GM23338 (cell line): ENCODE measurements at regions not wholly inside any gene's neighbourhood (a gene's known extent, or its start where the extent isn't known, plus 50 kb on each side); places are given as distances from the start of the nearest gene placed in this dataset.

Source experiments
- ATAC-seq: fragments of 200-7000 bp; cut with Tn5 transposase; 3 replicates; pipeline ENCODE4 v1.9.1; 2020
- DNase-seq: peaks from one replicate; pipeline ENCODE4 v3.0.0-alpha.2; 2015; ENCODE audit warnings: low spot score
- H2AFZ ChIP-seq: fragments of 200-600 bp; sonication (generic); 2 replicates; pipeline ENCODE4 v1.8.0; 2016; ENCODE audit warnings: antibody characterized with exemption, mild to moderate bottlenecking, moderate library complexity
- H3F3A ChIP-seq: fragments of 200-600 bp; sonication (generic); replicated peaks from 2 replicates; pipeline ENCODE4 v1.8.0; 2017; ENCODE audit warnings: antibody characterized with exemption, mixed run types, low read depth
- H3K27ac ChIP-seq: fragments of 200-600 bp; sonication (generic); 2 replicates; pipeline ENCODE4 v1.6.1; 2016; ENCODE audit warnings: low read depth
- H3K27me3 ChIP-seq: fragments of 200-600 bp; sonication (generic); 2 replicates; pipeline ENCODE4 v1.8.0; 2016; ENCODE audit warnings: mild to moderate bottlenecking, mixed run types, moderate library complexity; ENCODE audit not compliant: insufficient read depth
- H3K36me3 ChIP-seq: fragments of 200-600 bp; sonication (generic); 2 replicates; pipeline ENCODE4 v1.8.0; 2016; ENCODE audit warnings: mild to moderate bottlenecking; ENCODE audit not compliant: insufficient read depth
- H3K4me1 ChIP-seq: fragments of 200-600 bp; sonication (generic); 2 replicates; pipeline ENCODE4 v1.8.0; 2016; ENCODE audit warnings: mild to moderate bottlenecking, moderate library complexity; ENCODE audit not compliant: insufficient read depth
- H3K4me2 ChIP-seq: fragments of 200-600 bp; sonication (generic); 2 replicates; pipeline ENCODE4 v1.7.1; 2017; ENCODE audit warnings: mixed run types
- H3K4me3 ChIP-seq: fragments of 200-600 bp; sonication (generic); 2 replicates; pipeline ENCODE4 v1.6.1; 2016; ENCODE audit warnings: mixed run types
- H3K79me2 ChIP-seq: fragments of 200-600 bp; sonication (generic); replicated peaks from 2 replicates; pipeline ENCODE4 v1.8.0; 2017; ENCODE audit warnings: mild to moderate bottlenecking; ENCODE audit not compliant: insufficient read depth
- H3K9me2 ChIP-seq: fragments of 200-600 bp; sonication (generic); 2 replicates; pipeline ENCODE4 v1.8.0; 2017; ENCODE audit not compliant: insufficient read depth
- H4K20me1 ChIP-seq: fragments of 200-600 bp; sonication (generic); replicated peaks from 2 replicates; pipeline ENCODE4 v1.8.0; 2017; ENCODE audit warnings: mild to moderate bottlenecking; ENCODE audit not compliant: insufficient read depth
- H3K27ac Mint-ChIP-seq: 2 replicates; pipeline ENCODE4 v1.8.0; 2020; ENCODE audit warnings: inconsistent platforms, mild to moderate bottlenecking, moderate library complexity, mixed read lengths
- H3K27me3 Mint-ChIP-seq: 3 replicates; pipeline ENCODE4 v1.8.0; 2022; ENCODE audit warnings: low read depth, mild to moderate bottlenecking, moderate library complexity, mixed read lengths, inconsistent platforms; ENCODE audit not compliant: insufficient read depth, poor library complexity
- H3K36me3 Mint-ChIP-seq: 3 replicates; pipeline ENCODE4 v1.8.0; 2021; ENCODE audit warnings: low read depth, mild to moderate bottlenecking, inconsistent platforms, moderate library complexity, mixed read lengths
- H3K4me1 Mint-ChIP-seq: 3 replicates; pipeline ENCODE4 v1.8.0; 2020; ENCODE audit warnings: mild to moderate bottlenecking, inconsistent platforms, mixed read lengths
- H3K4me3 Mint-ChIP-seq: 3 replicates; pipeline ENCODE4 v1.8.0; 2021; ENCODE audit warnings: moderate library complexity, mild to moderate bottlenecking, inconsistent platforms, mixed read lengths
- H3K9me3 Mint-ChIP-seq: 3 replicates; pipeline ENCODE4 v1.8.0; 2020; ENCODE audit warnings: moderate library complexity, mild to moderate bottlenecking, inconsistent platforms, mixed read lengths
- CREB1 ChIP-seq: fragments of 250-450 bp; sonication (Bioruptor Pico); IDR thresholded peaks from 2 replicates; pipeline ENCODE4 v1.5.0; 2020; ENCODE audit warnings: low read depth, mild to moderate bottlenecking, moderate library complexity
- EZH2 ChIP-seq: fragments of 200-600 bp; sonication (generic); IDR thresholded peaks from one replicate; pipeline ENCODE4 v1.8.0; 2017; ENCODE audit warnings: antibody characterized with exemption, mild to moderate bottlenecking, low read depth; ENCODE audit not compliant: unreplicated experiment
- EZH2phosphoT487 ChIP-seq: fragments of 200-600 bp; sonication (generic); IDR thresholded peaks from one replicate; pipeline ENCODE4 v1.8.1; 2018; ENCODE audit warnings: antibody characterized with exemption; ENCODE audit not compliant: unreplicated experiment
- JUNB ChIP-seq: IDR thresholded peaks from one replicate; pipeline ENCODE4 v1.6.1; 2016; ENCODE audit warnings: antibody characterized with exemption; ENCODE audit not compliant: unreplicated experiment
- REST ChIP-seq: IDR thresholded peaks from one replicate; pipeline ENCODE4 v1.6.1; 2018; ENCODE audit warnings: antibody characterized with exemption; ENCODE audit not compliant: unreplicated experiment
- STAT1 ChIP-seq: IDR thresholded peaks from one replicate; pipeline ENCODE4 v1.6.1; 2016; ENCODE audit warnings: antibody characterized with exemption; ENCODE audit not compliant: unreplicated experiment
- ZNF114 ChIP-seq: fragments of 250-450 bp; sonication (Bioruptor Pico); IDR thresholded peaks from 2 replicates; pipeline ENCODE4 v1.5.0; 2020; ENCODE audit warnings: mild to moderate bottlenecking, moderate library complexity
- ZNF331 ChIP-seq: fragments of 250-450 bp; sonication (Bioruptor Pico); IDR thresholded peaks from 2 replicates; pipeline ENCODE4 v1.5.0; 2020; ENCODE audit warnings: low read depth, mild to moderate bottlenecking, moderate library complexity
- TF ChIP-seq, protein P1 (sequence below), 2 experiments: fragments of 200-600 bp in 1 of 2; sonication (generic) in 1 of 2; conservative IDR thresholded peaks; 2 replicates each; pipeline versions ENCODE4 v1.5.1 to v1.6.1; 2016 to 2017; ENCODE audit warnings: antibody characterized with exemption in 2 of 2, low read depth in 2 of 2, mild to moderate bottlenecking in 2 of 2, moderate library complexity in 1 of 2
- TF ChIP-seq, protein P2 (sequence below): IDR thresholded peaks from 2 replicates; pipeline ENCODE4 v1.6.1; 2016; ENCODE audit warnings: antibody characterized with exemption

DNA sequence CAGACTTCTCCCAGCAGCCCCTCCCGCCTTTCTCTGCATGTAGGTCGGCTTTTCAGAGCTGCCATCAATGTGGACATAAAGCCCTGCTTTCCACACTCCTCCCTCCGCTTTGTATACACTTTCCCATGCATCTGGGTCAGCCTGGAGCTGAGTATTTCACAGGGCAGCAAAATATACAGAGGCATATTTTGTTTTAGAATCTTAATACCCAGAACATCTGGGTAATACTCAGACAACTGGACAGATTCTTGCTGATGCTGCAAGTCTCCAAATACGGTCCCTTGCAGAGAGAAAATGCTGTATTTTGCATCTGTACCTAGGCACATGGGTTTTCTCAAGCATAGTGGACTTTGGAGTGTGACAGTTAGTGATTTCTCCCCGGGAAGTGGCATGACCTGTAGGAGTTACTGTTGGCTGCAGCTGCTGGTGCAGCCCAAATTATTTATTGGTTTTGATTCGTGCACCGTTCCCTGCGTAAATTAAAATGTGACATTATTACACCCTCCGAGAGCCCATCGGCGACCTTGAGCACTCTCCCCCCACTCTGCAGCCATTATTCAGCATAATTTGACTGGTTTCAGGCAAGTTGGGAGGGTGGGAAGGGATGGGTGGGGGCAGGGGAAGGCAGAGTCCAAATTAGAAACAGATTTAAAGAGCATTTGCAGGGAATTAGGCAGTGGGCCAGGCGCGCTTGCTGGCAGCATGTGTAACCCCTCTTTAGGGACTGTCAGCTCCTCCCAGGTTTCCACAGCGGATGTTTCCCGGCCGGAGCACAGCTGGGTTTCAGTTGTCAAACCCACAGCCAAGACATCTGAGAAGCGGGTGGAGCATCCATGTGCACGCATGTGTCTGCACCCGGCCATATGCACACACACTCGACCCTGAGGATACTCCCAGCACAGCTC, 100.8 kb downstream of the CPN2 start (continued):
- TF ChIP-seq EZH2phosphoT487, result no peak
- no peak for TF ChIP-seq EZH2
- no peak for TF ChIP-seq CREB1 (CRISPR knock-in tag)
- TF ChIP-seq ZNF331 (CRISPR knock-in tag), result no peak
- TF ChIP-seq REST, result no peak
- no peak for TF ChIP-seq STAT1
- TF ChIP-seq JUNB, result no peak
- TF ChIP-seq, protein P1, sequence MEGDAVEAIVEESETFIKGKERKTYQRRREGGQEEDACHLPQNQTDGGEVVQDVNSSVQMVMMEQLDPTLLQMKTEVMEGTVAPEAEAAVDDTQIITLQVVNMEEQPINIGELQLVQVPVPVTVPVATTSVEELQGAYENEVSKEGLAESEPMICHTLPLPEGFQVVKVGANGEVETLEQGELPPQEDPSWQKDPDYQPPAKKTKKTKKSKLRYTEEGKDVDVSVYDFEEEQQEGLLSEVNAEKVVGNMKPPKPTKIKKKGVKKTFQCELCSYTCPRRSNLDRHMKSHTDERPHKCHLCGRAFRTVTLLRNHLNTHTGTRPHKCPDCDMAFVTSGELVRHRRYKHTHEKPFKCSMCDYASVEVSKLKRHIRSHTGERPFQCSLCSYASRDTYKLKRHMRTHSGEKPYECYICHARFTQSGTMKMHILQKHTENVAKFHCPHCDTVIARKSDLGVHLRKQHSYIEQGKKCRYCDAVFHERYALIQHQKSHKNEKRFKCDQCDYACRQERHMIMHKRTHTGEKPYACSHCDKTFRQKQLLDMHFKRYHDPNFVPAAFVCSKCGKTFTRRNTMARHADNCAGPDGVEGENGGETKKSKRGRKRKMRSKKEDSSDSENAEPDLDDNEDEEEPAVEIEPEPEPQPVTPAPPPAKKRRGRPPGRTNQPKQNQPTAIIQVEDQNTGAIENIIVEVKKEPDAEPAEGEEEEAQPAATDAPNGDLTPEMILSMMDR (conservative IDR thresholded peaks at IDR 0.05; ENCODE audit: low read depth in 2 of 2), result no peak
- TF ChIP-seq, protein P2, sequence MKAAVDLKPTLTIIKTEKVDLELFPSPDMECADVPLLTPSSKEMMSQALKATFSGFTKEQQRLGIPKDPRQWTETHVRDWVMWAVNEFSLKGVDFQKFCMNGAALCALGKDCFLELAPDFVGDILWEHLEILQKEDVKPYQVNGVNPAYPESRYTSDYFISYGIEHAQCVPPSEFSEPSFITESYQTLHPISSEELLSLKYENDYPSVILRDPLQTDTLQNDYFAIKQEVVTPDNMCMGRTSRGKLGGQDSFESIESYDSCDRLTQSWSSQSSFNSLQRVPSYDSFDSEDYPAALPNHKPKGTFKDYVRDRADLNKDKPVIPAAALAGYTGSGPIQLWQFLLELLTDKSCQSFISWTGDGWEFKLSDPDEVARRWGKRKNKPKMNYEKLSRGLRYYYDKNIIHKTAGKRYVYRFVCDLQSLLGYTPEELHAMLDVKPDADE, result no peak

GRCh38 chr3:194251007-194251406, 100.1 kb downstream of the CPN2 start:
- Histone ChIP-seq H3K27me3 (no peaks in the 10 kb centered on the region), H3F3A (no peaks in the 10 kb centered on the region), H2AFZ (no peak overlapping the region), H3K79me2 (no peaks in the 10 kb centered on the region), H3K4me2 (no peak overlapping the region), H3K4me1 (peaks cover 14% of the 10 kb centered on the region), H3K4me3 (no peak overlapping the region), H3K9me2 (no peaks in the 10 kb centered on the region), H3K36me3 (no peaks in the 10 kb centered on the region), H3K27ac (no peak overlapping the region), H4K20me1 (no peaks in the 10 kb centered on the region)
- TF ChIP-seq EZH2phosphoT487 (no peak), ZNF331 (CRISPR knock-in tag) (no peak), CREB1 (CRISPR knock-in tag) (no peak), ZNF114 (CRISPR knock-in tag) (no peak)
- TF ChIP-seq, protein P1 (conservative IDR thresholded peaks at IDR 0.05; ENCODE audit: low read depth in 2 of 2), result no peak
- no peak for DNase-seq
- ATAC-seq, result no peak
- Mint-ChIP-seq H3K36me3 (no peaks in the 10 kb centered on the region), H3K4me1 (peaks cover 31% of the 10 kb centered on the region), H3K4me3 (no peak overlapping the region), H3K27me3 (peaks cover 2% of the 10 kb centered on the region), H3K27ac (no peak overlapping the region), H3K9me3 (no peaks in the 10 kb centered on the region)
